IMR-90 (cell line): ENCODE measurements at regions not wholly inside any gene's neighbourhood (a gene's known extent, or its start where the extent isn't known, plus 50 kb on each side); places are given as distances from the start of the nearest gene placed in this dataset.

Experiments
- ATAC-seq: fragments of 200-7000 bp; cut with Tn5 transposase; 2 replicates; pipeline ENCODE4 v1.9.1; 2020; ENCODE audit warnings: low read depth, mild to moderate bottlenecking, moderate library complexity
- BruUV-seq: library from RNA; stranded (reverse); fragments of 400-500 nt; replicated peaks from 2 replicates; lab custom pipeline; 2021; lab: Mats Ljungman, UMichigan
- CTCF ChIA-PET: fragments of 300-600 bp; formaldehyde crosslinking; extraction: SDS; loops from one replicate; lab custom pipeline; 2021; ENCODE audit warnings: antibody characterized with exemption; lab: Yijun Ruan, JAX
- POLR2A ChIA-PET: fragments of 300-600 bp; sonication (Branson Sonifier 250); formaldehyde crosslinking; loops from one replicate; lab custom pipeline; 2022; ENCODE audit warnings: antibody characterized with exemption; ENCODE audit not compliant: unreplicated experiment; lab: Charles Lee
- DNase-seq: peaks from one replicate; pipeline ENCODE4 v3.0.0; 2013
- H2AFZ ChIP-seq: replicated peaks from 2 replicates; pipeline ENCODE3; 2013; ENCODE audit warnings: low read length, mild to moderate bottlenecking; ENCODE audit not compliant: poor library complexity
- H2AK5ac ChIP-seq: 2 replicates; pipeline ENCODE4 v1.6.1; 2013; ENCODE audit warnings: low read depth, low read length, inconsistent platforms
- H2AK9ac ChIP-seq: replicated peaks from 2 replicates; pipeline ENCODE3; 2013; ENCODE audit warnings: mild to moderate bottlenecking, low read depth, low read length, moderate library complexity; ENCODE audit not compliant: poor library complexity
- H2BK120ac ChIP-seq: 2 replicates; pipeline ENCODE4 v1.6.1; 2013; ENCODE audit warnings: low read depth, low read length, inconsistent platforms
- H2BK15ac ChIP-seq: 3 replicates; pipeline ENCODE4 v1.6.1; 2013; ENCODE audit warnings: low read depth, low read length, inconsistent platforms
- H2BK20ac ChIP-seq: 2 replicates; pipeline ENCODE4 v1.6.1; 2013; ENCODE audit warnings: low read depth, mild to moderate bottlenecking, inconsistent platforms, low read length, moderate library complexity
- H2BK5ac ChIP-seq: 2 replicates; pipeline ENCODE4 v1.6.1; 2013; ENCODE audit warnings: mild to moderate bottlenecking, low read depth, low read length, inconsistent platforms; ENCODE audit not compliant: poor library complexity, severe bottlenecking
- H3K14ac ChIP-seq: replicated peaks from 2 replicates; pipeline ENCODE4 v1.6.1; 2013; ENCODE audit warnings: low read depth, low read length, inconsistent platforms
- H3K18ac ChIP-seq: 2 replicates; pipeline ENCODE4 v1.6.1; 2013; ENCODE audit warnings: low read depth, low read length, control low read depth
- H3K23ac ChIP-seq: 2 replicates; pipeline ENCODE4 v1.6.1; 2013; ENCODE audit warnings: low read depth, low read length, inconsistent platforms
- H3K27ac ChIP-seq: 2 replicates; pipeline ENCODE4 v1.5.1; 2013; ENCODE audit warnings: mild to moderate bottlenecking, control low read depth, low read length; ENCODE audit not compliant: insufficient read depth
- H3K27me3 ChIP-seq: 2 replicates; pipeline ENCODE4 v1.6.1; 2013; ENCODE audit warnings: low read length; ENCODE audit not compliant: control insufficient read depth, insufficient read depth
- H3K36me3 ChIP-seq: 2 replicates; pipeline ENCODE4 v1.6.1; 2013; ENCODE audit warnings: low read length, mixed read lengths; ENCODE audit not compliant: control insufficient read depth, insufficient read depth
- H3K4ac ChIP-seq: 2 replicates; pipeline ENCODE4 v1.6.1; 2013; ENCODE audit warnings: low read depth, low read length, inconsistent platforms
- H3K4me1 ChIP-seq: 2 replicates; pipeline ENCODE4 v1.6.1; 2013; ENCODE audit warnings: low read length, mixed read lengths; ENCODE audit not compliant: control insufficient read depth, insufficient read depth
- H3K4me2 ChIP-seq: 2 replicates; pipeline ENCODE4 v1.6.1; 2013; ENCODE audit warnings: low read depth, mild to moderate bottlenecking, control low read depth, low read length, moderate library complexity
- H3K4me3 ChIP-seq: 2 replicates; pipeline ENCODE4 v1.5.1; 2013; ENCODE audit warnings: low read depth, mild to moderate bottlenecking, control low read depth, low read length, moderate library complexity; ENCODE audit not compliant: insufficient read depth
- H3K56ac ChIP-seq: 2 replicates; pipeline ENCODE4 v1.6.1; 2013; ENCODE audit warnings: low read length, inconsistent platforms; ENCODE audit not compliant: insufficient read depth; ENCODE audit errors: extremely low read depth
- H3K79me1 ChIP-seq, 2 experiments: 2 replicates each; pipeline ENCODE4 v1.6.1; 2013; ENCODE audit warnings: low read length in 2 of 2, inconsistent platforms in 1 of 2, low read depth in 1 of 2
- H3K9ac ChIP-seq: 2 replicates; pipeline ENCODE4 v1.6.1; 2013; ENCODE audit warnings: low read depth, low read length, control low read depth
- H3K9me1 ChIP-seq: 2 replicates; pipeline ENCODE4 v1.6.1; 2013; ENCODE audit warnings: low read length, inconsistent platforms; ENCODE audit not compliant: insufficient read depth
- H3K9me3 ChIP-seq: 2 replicates; pipeline ENCODE4 v1.6.1; 2013; ENCODE audit warnings: low read length; ENCODE audit not compliant: control insufficient read depth, insufficient read depth
- H4K20me1 ChIP-seq: 2 replicates; pipeline ENCODE4 v1.6.1; 2013; ENCODE audit warnings: low read length, inconsistent platforms; ENCODE audit not compliant: insufficient read depth
- H4K5ac ChIP-seq: 2 replicates; pipeline ENCODE4 v1.6.1; 2013; ENCODE audit warnings: mild to moderate bottlenecking, low read depth, low read length, control low read depth
- H4K8ac ChIP-seq, 2 experiments: 2 replicates each; pipeline ENCODE4 v1.6.1; 2013; ENCODE audit warnings: low read depth in 2 of 2, low read length in 2 of 2, control low read depth in 1 of 2, inconsistent platforms in 1 of 2
- H4K91ac ChIP-seq: 2 replicates; pipeline ENCODE4 v1.6.1; 2013; ENCODE audit warnings: low read depth, low read length, inconsistent platforms; ENCODE audit not compliant: insufficient read depth
- BHLHE40 ChIP-seq: fragments of 150-350 bp; IDR thresholded peaks from 2 replicates; pipeline ENCODE4 v1.6.1; 2016; ENCODE audit warnings: mild to moderate bottlenecking, low read depth, low read length
- CEBPB ChIP-seq: IDR thresholded peaks from 2 replicates; pipeline ENCODE4 v1.6.1; 2012; ENCODE audit warnings: low read depth, low read length, improper control_type of control experiment
- CHD1 ChIP-seq: IDR thresholded peaks from 2 replicates; pipeline ENCODE4 v1.6.1; 2012; ENCODE audit warnings: low read depth, low read length, improper control_type of control experiment
- ELK1 ChIP-seq: fragments of 150-350 bp; IDR thresholded peaks from 2 replicates; pipeline ENCODE4 v1.6.1; 2016; ENCODE audit warnings: low read depth, mild to moderate bottlenecking, low read length, moderate library complexity, borderline replicate concordance
- MAFK ChIP-seq: IDR thresholded peaks from 2 replicates; pipeline ENCODE4 v1.6.1; 2012; ENCODE audit warnings: low read depth, low read length, improper control_type of control experiment
- MAZ ChIP-seq: IDR thresholded peaks from 2 replicates; pipeline ENCODE4 v1.6.1; 2012; ENCODE audit warnings: low read depth, mild to moderate bottlenecking, low read length, improper control_type of control experiment, moderate library complexity, borderline replicate concordance
- MXI1 ChIP-seq: IDR thresholded peaks from 2 replicates; pipeline ENCODE4 v1.6.1; 2012; ENCODE audit warnings: low read depth, mild to moderate bottlenecking, low read length, moderate library complexity, borderline replicate concordance
- RAD21 ChIP-seq: IDR thresholded peaks from 2 replicates; pipeline ENCODE4 v1.6.1; 2012; ENCODE audit warnings: low read length, improper control_type of control experiment
- RCOR1 ChIP-seq: IDR thresholded peaks from 2 replicates; pipeline ENCODE4 v1.6.1; 2012; ENCODE audit warnings: mild to moderate bottlenecking, low read length, improper control_type of control experiment; ENCODE audit not compliant: insufficient replicate concordance
- RFX5 ChIP-seq: IDR thresholded peaks from 2 replicates; pipeline ENCODE4 v1.8.0; 2012; ENCODE audit warnings: low read depth, mild to moderate bottlenecking, low read length, moderate library complexity
- SMC3 ChIP-seq: fragments of 150-350 bp; IDR thresholded peaks from 2 replicates; pipeline ENCODE4 v1.6.1; 2016; ENCODE audit warnings: low read depth, mild to moderate bottlenecking, antibody characterized with exemption, low read length, moderate library complexity
- WGBS, 2 experiments: methylation state at CpG; one replicate each; pipeline versions ENCODE4 v1.1.5 to v1.1.7; 2013; ENCODE audit warnings: missing lambda C conversion rate in 2 of 2; ENCODE audit not compliant: insufficient read length in 1 of 2; ENCODE audit errors: extremely low coverage in 2 of 2; 5-methylcytosine and 5-hydroxymethylcytosine counted together
- dilution Hi-C: fragments of 300-500 bp; cut with HindIII; formaldehyde crosslinking; loops from one replicate; pipeline ENCODE4 v1.14.3; 2018; ENCODE audit warnings: low sequenced_read_pairs; ENCODE audit not compliant: unreplicated experiment
- in situ Hi-C: fragments of 300-500 bp; cut with MboI; formaldehyde crosslinking; loops from 3 replicates; pipeline ENCODE4 v1.14.3; 2019; ENCODE audit warnings: low sequenced_read_pairs, inconsistent platforms, mixed read lengths
- intact Hi-C: fragments of 100-400 bp; cut with micrococcal nuclease; formaldehyde crosslinking; loops from 2 replicates; pipeline ENCODE4 v1.10.0; 2022
- TF ChIP-seq, protein P1 (sequence below): conservative IDR thresholded peaks from 2 replicates; pipeline ENCODE4 v1.5.1; 2012; ENCODE audit warnings: mild to moderate bottlenecking, low read depth, low read length, improper control_type of control experiment

DNA sequence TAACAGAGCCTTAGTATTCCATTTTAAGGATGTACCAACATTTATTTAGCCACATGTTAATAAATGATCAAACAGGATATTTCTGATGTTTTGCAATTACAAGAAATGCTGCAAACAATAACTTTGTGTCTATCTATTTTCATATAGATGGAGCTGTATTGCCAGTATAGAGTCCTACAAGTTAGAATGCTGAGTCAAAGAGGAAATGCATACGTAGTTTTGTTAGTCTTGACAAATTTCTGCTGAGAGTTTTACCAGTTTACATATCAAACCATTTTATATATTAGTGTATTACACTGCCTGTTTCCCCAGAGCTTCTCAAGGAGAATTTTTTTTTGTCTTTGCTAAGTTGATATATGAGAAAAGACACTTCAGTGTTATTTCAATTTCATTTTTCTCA lies 541.7 kb downstream of the SLC16A7 start:
- Histone ChIP-seq H3K27ac (no peak overlapping the region), H3K9me3 (no peaks in the 10 kb centered on the region), H3K79me1 (no peaks in the 10 kb centered on the region), H2AK5ac (no peak overlapping the region), H3K9ac (no peak overlapping the region), H2BK5ac (no peak overlapping the region), H2BK20ac (no peak overlapping the region), H2BK15ac (no peak overlapping the region), H3K4me1 (no peaks in the 10 kb centered on the region), H4K8ac (no peak overlapping the region), H2AFZ (no peak overlapping the region), H3K56ac (no peak overlapping the region), H2BK120ac (no peak overlapping the region), H4K91ac (no peak overlapping the region), H3K27me3 (no peaks in the 10 kb centered on the region), H2AK9ac (no peak overlapping the region), H3K9me1 (no peaks in the 10 kb centered on the region), H3K18ac (no peak overlapping the region), H3K23ac (no peak overlapping the region), H4K20me1 (no peaks in the 10 kb centered on the region), H3K4ac (no peak overlapping the region), H3K36me3 (no peaks in the 10 kb centered on the region), H4K5ac (no peak overlapping the region), H3K4me3 (no peak overlapping the region), H3K14ac (no peak overlapping the region), H3K4me2 (no peak overlapping the region)
- ATAC-seq (no peak), DNase-seq (no peak)
- ChIA-PET POLR2A (no interaction called here), CTCF (interaction anchor here (0.7 kb wide), 1 partner anchor 10 kb away, joined by 6 read pairs; no protein-coding TSS in a partner anchor)
- no peak for TF ChIP-seq CHD1
- TF ChIP-seq, protein P1, sequence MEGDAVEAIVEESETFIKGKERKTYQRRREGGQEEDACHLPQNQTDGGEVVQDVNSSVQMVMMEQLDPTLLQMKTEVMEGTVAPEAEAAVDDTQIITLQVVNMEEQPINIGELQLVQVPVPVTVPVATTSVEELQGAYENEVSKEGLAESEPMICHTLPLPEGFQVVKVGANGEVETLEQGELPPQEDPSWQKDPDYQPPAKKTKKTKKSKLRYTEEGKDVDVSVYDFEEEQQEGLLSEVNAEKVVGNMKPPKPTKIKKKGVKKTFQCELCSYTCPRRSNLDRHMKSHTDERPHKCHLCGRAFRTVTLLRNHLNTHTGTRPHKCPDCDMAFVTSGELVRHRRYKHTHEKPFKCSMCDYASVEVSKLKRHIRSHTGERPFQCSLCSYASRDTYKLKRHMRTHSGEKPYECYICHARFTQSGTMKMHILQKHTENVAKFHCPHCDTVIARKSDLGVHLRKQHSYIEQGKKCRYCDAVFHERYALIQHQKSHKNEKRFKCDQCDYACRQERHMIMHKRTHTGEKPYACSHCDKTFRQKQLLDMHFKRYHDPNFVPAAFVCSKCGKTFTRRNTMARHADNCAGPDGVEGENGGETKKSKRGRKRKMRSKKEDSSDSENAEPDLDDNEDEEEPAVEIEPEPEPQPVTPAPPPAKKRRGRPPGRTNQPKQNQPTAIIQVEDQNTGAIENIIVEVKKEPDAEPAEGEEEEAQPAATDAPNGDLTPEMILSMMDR: no peak
- TF ChIP-seq SMC3: no peak
- TF ChIP-seq MXI1: no peak
- no peak for TF ChIP-seq RFX5
- no peak for TF ChIP-seq MAFK
- TF ChIP-seq RCOR1: no peak
- TF ChIP-seq BHLHE40: no peak
- no peak for TF ChIP-seq RAD21
- no peak for TF ChIP-seq CEBPB
- no peak for TF ChIP-seq ELK1
- TF ChIP-seq MAZ: no peak
- BruUV-seq: no TSS peak
- dilution Hi-C loops: no loop called here
- WGBS, 2 experiments: no CpG with 5 or more reads among the region's 1 CpG
- intact Hi-C loops: no loop called here
- in situ Hi-C loops: no loop called here
